GM18867 (cell line): ENCODE measurements at regions not wholly inside any gene's neighbourhood (a gene's known extent, or its start where the extent isn't known, plus 50 kb on each side); places are given as distances from the start of the nearest gene placed in this dataset.

Source experiments
- ATAC-seq: cut with Tn5 transposase; IDR thresholded peaks from one replicate; pipeline ENCODE4 v1.9.1; 2021; ENCODE audit warnings: mild to moderate bottlenecking, moderate library complexity; ENCODE audit not compliant: unreplicated experiment

DNA sequence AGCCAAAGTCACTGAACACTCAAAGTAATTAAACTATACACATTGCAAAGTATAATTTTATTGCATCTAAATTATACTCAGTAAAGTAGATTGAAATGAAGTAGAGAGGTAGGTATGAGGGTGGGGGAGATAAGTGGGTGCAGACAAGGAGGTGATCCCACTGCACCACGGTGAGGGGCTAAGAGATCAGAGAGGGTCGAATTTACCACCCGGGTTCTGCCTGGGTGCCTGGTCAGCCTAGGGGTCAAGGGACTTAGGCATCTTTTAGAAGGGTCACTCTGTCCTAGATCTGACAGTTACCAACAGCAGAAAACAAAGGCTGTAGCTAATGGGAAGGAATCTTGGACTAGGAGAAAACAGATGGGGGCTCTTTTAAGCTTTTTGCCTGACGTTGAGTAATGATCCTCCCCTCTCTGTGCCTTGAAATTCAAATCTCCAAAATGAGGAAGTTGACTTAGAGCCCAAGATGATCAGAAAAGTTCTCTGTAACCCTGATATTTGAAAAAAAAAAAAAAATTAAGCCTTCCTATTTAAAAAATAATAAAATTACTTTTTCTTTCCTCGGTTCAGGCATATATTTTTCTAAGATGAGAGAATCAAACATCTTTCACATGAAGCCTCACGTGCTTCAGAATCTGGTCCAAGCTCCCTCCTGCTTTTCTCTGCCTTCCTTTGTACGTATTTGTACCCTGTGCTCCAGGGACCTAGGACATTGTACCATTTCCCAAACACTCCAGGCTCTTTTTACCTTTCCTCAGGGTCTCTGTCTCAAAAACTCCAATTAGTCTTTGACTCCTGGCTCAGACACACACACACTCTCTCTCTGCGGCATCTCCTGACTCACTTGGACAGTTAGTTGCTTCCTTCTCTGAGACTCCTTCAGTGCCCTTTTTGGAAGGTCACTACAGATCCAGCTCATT, 353.9 kb downstream of the CYRIA start:
- no peak for ATAC-seq

DNA sequence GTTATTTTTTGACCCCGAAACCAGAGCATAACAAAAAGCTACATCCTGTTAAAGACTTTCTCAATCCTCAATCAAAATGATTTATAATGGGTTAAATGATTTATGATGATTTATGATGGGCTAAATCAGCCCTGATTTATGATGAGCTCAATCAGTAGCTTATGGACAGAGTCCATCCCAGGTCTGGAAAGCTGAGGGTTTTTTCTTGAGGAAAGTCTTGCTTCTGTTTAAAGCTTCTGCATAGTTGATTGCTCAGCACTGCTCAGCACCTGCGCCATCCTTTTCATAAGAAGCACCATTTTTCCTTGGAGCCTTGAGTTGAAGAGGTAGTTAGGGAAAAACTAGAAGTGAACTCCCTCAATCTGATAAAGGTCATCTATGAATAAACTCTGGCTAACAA, 356.8 kb downstream of the CYRIA start:
- no peak for ATAC-seq

DNA sequence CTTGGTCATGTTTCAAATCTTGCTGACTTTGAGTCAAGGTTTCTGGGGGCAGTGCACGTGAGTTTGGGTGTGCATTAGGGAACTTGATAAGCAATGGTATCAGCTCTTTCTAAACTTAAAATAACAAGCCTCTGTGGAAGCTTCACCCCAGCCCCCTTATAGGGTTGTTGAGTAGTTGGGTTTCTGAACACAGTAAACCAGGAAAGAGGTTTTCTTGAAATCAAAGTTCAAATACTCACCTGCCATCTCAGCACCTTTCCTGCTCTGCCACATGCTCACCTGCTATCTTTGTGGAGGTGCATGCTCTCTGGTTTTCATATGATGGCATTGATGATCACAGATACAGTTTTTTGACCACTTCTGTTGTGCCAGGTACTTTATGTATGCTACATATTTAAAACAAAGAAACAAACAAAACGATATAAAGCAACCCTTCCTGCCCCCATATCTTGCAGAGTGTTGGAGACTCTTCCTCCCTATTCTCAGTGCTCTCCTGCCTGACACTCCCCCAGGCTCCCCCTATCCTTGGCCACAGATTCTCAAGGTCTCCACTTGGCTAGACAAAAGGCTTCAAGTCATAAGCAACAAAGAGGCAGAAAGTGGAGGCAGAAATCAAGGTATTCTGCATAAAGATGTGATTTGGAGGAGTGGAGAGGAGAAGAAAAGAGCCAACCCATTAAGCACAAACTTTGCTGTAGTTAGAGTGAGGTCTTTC, 360.6 kb downstream of the CYRIA start:
- ATAC-seq = no peak

DNA sequence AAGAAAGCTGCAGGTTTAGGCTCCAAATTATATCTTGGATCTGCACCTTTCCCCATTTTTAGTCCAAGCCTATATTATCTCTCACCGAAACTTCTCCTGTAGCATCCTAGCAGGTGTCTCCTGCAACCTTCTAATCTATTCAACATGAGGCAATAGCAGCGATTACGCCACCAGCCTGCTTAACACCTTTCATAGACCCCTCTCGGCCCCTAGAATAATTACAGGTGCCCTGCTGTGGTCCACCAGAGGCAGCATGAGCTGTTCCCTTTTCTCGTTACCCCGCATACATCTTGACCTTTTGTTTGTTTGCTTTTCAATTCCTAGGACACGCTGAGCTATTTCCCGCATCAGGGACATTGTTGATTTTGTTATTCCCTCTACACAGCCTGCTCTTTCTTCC, 361.9 kb downstream of the CYRIA start:
- no peak for ATAC-seq

- ATAC-seq = no peak
Observed at GRCh38 chr2:16303273-16303577, 362.4 kb downstream of the CYRIA start.

DNA sequence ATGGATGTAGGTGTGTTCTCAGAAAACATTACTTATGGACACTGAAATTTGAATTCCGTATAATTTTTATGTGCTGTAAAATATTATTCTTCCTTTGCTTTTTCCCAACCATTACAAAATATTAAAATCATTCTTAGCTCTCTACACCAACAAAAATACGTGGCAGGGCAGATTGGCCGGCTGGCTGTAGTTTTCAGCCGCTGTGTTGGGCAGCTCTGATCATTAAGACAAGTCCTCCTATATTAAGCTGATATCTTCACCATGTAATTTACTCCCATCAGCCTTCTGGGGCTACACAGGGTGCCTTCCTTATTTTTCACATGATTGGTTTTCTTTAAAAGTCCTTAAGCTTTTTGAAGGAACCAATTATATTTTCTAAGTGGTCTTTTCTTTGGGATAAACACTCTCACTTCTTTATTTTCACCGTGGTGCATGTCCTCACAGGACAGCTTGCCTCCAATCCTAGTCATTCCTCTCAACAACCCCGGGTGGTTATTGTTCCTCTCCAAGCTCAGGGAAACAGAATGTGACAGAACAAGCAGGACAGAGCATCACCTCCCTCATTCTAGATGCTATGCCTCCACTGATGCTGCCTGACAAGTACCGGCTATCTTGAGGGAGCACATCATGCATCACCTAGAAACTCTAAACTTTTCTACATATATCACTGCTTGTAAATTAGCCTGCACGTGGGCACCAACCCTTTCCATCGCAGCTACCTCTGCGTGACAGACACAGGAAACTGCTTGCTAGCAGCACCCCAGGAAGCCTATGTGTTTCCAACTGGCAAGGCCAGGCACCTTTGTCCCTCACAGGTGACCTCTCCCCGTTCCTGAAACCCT, 362.3 kb downstream of the MYCN start:
- no peak for ATAC-seq

DNA sequence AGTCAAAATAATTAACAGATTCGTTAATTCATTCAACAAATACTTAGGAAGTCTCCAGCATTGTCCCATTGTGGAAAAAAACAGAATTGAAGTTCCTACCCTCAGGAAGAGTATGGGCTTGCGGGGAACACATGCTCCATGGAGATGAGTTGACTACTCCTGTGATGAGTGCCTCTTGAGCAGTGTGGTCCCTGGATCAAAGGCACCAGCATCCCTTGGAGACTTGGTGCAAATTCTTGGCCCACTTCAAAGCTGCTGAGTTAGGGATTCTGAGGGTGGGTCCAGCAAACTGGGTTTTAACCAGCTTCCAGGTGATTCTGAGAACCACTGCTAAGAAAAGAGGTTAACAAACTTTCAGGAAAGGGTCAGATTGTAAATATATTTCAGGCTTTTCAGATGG, 361.6 kb downstream of the MYCN start:
- ATAC-seq = no peak

DNA sequence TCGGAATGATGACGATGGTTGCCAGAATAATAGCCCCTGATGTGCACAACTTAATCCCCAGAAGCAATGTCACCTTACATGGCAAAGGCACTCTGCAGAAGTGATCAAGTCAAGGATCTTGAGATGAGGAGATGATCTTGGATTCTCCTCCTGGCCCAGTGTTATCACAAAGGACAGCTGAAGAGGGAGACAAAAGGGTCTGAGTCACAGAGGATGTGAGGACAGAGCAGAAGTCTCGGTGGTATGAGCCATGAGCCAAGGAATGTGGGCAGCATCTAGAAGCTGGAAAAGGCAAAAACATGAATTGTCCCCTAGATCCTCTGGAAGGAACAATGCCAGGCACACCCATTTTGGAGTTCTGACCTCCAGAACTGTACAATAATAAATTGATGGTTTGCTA, 358.5 kb downstream of the MYCN start:
- no peak for ATAC-seq

DNA sequence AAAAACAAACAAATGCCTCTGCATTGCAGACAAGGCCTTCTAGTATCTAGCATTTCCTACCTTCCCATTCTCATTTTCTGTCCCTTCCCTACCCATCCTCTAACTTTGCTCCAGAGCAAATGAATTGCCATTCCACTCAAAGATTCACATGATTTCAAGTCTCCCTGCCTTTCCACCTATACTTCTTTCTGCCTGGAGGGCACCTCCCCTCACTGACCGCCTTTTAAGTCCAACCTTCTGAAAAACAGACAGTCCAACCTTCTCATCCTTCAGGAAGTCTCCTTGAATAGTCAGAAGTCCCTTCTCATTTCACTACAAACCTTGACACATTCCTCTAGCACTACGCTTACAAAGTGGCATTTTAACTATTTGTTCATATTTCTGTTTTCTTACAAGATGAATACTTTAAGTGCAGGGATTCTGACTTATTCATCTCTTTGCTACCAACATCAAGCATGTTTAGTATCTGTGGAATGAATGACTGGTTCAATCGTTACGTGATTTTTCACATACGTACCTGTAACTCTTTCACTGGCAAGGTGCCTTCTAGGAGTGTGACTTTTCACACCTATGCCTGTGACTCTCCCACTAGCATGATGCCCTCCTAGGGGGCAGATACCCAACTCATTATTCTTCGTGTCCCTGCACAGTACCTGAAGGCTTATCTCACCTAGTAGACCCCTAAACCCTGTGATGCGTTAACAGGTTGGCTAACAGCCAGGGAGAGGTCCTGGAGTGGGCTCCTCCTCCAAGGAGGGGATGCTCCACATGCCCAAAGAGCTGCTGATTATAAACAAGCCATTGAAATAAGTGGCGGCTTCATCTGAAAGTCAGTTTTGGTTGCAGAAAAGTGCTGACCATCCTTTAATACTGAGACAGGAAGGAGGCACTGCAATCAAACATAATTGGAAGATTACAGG, 356.2 kb downstream of the MYCN start:
- no peak for ATAC-seq

DNA sequence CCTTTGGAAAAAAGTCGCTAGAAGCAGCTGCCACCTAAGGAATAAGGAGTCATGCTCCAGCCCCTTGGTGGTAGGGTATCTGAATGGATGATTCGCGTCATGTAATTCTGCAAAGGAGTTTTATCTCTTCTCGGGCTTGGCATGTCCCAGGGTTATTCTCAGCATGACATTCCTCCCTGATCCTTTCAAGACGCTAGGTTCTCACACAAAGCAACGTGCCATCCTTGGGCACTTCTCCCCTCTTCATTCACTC, 355.6 kb downstream of the MYCN start:
- no peak for ATAC-seq

GRCh38 chr2:16294791-16295190, 354.4 kb downstream of the MYCN start:
- no peak for ATAC-seq

DNA sequence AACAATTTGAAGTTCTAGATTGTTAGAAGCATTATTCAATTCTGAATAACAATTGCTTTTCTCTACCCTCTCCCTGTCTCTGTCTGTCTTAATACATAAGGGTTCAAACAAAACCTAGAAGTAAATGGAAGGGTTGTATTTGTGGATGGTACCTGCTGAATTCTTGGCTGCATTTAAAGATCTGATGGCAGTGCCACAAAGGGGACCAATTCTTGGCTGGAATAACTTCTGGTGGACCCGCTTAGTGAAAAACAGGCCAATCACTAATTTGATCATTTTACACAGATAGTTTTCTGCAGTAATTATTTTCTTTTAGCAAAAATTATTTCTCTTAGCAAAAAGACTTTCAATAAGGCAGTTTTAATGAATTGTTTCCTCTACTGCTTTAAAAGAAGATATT, 353.5 kb downstream of the MYCN start:
- ATAC-seq = no peak

- ATAC-seq = no peak
Observed at GRCh38 chr2:16293398-16293797, 353.0 kb downstream of the MYCN start.

DNA sequence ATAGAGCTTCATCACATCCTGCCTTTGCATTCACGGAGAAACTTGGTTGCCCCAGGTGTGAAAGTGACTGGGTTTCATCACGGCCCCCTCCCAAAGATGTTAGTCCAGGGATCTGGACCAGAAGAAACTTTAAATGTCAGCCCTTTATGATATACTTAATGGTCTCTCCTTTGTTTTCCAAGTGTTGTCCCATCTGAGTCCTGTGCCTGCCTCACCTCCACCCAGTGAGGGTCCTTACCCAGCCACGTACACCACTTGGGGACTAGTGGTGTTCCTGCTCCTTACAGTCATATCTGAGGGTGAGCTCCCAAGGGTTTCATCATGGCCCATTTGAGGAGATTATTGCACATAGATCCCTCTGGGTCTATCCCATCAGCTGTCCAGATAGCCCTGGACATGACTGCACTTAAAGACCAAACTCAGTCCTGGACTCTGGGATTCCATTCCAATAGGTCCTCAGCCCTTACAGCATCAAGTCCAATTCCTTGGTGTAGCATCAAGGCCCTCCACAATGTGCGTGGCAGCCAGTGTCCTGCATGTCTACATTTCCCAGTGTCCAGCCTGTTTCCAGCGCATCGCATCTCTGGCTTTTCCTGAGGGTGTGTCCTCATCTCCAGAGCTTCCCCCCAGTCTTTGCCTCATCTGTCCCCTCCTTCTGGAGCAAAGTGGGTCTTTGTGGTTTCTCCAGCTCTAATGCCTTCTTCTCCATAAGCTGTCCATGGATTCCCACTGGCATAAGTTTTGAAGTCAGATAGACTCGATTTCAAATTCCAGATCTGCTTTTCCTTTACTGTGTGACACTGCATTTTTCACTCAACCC, 351.6 kb downstream of the MYCN start:
- no peak for ATAC-seq

DNA sequence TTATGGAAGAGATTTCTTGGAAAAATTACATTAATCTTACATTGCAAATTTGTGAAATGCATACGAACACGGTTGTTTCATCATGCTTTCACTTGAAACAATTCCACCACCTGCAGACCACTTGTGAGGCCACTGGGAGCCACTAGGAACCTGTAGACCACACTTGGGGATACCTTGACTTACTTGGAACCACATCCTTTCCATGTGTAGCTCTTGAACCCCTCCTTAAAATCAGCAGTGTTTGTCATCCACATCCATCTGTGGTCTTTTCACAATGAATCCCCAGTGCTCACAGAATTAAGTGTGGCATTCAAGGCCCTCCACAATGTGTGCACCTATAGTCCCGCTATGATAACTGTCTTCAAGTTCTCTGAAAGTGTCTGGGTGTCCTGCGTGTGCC, 350.9 kb downstream of the MYCN start:
- no peak for ATAC-seq

DNA sequence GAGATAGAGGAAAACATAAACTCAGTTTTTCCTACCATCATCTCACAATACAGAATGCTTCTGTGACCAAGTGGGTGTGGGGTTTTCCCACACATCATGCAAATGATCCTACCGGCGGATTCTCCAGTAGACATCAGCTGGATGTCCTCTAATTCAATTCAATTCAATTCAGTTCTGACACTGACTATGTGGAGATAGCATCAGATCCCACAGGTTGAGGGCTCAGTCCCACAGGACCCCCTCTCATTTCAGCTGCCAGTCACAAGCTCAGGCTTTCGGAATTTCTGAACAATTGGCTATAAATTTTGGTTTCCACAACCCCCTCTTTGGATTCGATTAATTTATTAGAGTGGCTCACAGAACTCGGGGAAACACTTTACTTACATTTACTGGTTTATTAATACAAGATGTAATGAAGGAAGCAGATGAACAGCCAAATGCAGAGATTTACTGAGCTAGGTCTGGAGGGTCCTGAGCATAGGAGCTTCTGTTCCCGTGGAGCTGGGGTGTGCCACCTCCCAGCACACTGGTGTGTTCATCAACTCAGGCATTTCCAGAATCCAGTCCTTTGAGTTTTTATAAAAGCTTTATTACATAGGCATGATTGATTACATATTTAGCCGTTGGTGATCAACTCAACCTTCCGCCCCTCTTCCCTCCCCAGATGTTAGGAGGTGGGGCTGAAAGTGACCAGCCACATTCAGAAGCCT, 350.1 kb downstream of the MYCN start:
- no peak for ATAC-seq

DNA sequence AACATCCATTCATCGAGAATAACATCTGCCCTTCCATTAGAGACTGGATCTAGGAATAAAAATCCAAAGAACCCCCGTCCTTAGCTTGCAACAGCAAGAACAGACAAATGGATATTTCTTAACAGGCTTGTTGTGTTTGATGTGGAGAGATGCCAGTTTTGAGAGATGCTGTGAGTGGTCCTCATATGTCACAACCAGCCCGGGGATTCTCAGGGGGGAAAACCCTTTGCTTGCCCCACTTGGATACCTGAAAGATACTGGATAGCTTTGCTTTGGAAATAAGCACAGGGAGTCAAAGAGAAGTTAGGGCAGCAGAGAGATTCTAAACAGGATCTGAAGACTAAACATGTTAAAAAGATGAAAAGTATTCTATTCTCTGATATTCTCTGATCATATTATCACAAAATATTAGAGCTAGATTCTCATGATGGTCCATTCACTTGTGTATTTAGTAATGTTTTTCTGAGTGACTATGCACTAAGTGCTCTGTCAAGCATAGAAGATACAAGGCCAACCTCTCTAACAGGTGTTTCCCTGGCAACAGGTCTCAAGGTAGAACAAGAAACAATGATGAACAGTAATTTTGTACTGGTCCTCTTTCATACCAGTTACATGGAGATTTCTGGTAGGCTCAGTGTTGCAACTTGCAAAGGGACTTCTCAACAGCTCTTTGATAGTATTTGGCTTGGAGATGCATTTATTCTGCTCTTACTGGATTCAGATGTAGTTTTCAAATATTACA, 348.2 kb downstream of the MYCN start:
- no peak for ATAC-seq

GRCh38 chr2:16287831-16288230, 347.5 kb downstream of the MYCN start:
- ATAC-seq = no peak

DNA sequence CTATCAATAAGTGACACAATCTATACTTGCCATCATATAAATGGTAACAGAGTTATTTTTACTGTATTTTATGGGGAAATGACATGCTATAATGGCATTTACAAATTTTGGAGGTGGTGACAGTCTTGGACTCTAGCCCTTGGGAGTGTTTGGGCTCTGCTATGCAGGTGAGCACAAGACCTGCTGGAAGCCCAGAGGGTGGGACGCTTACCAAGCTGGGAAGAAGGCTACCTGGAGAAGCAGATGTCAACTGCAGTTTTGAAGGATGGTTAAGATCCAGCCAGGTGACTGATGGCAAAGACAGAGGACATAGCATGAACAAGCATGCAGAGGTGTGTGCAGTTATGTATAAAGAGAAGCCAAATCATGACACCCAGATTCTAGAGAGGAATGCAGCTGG, 346.9 kb downstream of the MYCN start:
- no peak for ATAC-seq
